GM04503 (cell line): ENCODE measurements at regions not wholly inside any gene's neighbourhood (a gene's known extent, or its start where the extent isn't known, plus 50 kb on each side); places are given as distances from the start of the nearest gene placed in this dataset.
"Not testable (repeated sequence)": the region's sequence is repeated elsewhere in the genome, so short reads cannot be mapped to it uniquely, and the experiment has no call there.

ENCODE experiments used
- DNase-seq: peaks from one replicate; pipeline ENCODE4 v3.0.0-alpha.2; 2012; ENCODE audit warnings: low read depth

GRCh38 chr14:25699981-25700380, 650.0 kb upstream of the STXBP6 start:
- DNase-seq, result no peak

- DNase-seq, result no peak
These were observed 648.2 kb upstream of the STXBP6 start for GRCh38 chr14:25698111-25698510.

GRCh38 chr14:25696176-25696575, 646.2 kb upstream of the STXBP6 start:
- no peak for DNase-seq

GRCh38 chr14:25685004-25685403, 635.1 kb upstream of the STXBP6 start:
- no peak for DNase-seq

- no peak for DNase-seq
These were observed 631.0 kb upstream of the STXBP6 start for GRCh38 chr14:25680934-25681333.

GRCh38 chr14:25680511-25680910, 630.6 kb upstream of the STXBP6 start:
- DNase-seq, result not testable (repeated sequence)

- DNase-seq, result no peak
These were observed 627.2 kb upstream of the STXBP6 start for GRCh38 chr14:25677111-25677510.

- no peak for DNase-seq
These were observed 617.4 kb upstream of the STXBP6 start for GRCh38 chr14:25667387-25667786.

GRCh38 chr14:25666877-25667276, 616.9 kb upstream of the STXBP6 start:
- DNase-seq, result no peak

- DNase-seq, result no peak
These were observed 609.0 kb upstream of the STXBP6 start for GRCh38 chr14:25658988-25659387.

- no peak for DNase-seq
These were observed 580.5 kb upstream of the STXBP6 start for GRCh38 chr14:25630447-25630846.

- DNase-seq, result no peak
These were observed 579.0 kb upstream of the STXBP6 start for GRCh38 chr14:25628978-25629377.

- no peak for DNase-seq
These were observed 578.4 kb upstream of the STXBP6 start for GRCh38 chr14:25628390-25628789.

- no peak for DNase-seq
These were observed 577.0 kb upstream of the STXBP6 start for GRCh38 chr14:25626986-25627385.

GRCh38 chr14:25622763-25623162, 572.8 kb upstream of the STXBP6 start:
- no peak for DNase-seq

GRCh38 chr14:25620515-25620914, 570.6 kb upstream of the STXBP6 start:
- DNase-seq, result no peak

GRCh38 chr14:25615174-25615573, 565.2 kb upstream of the STXBP6 start:
- no peak for DNase-seq

GRCh38 chr14:25607192-25607591, 557.2 kb upstream of the STXBP6 start:
- no peak for DNase-seq

GRCh38 chr14:25602106-25602505, 552.2 kb upstream of the STXBP6 start:
- DNase-seq, result no peak

- no peak for DNase-seq
These were observed 538.8 kb upstream of the STXBP6 start for GRCh38 chr14:25588751-25589150.

GRCh38 chr14:25574628-25575325, 524.8 kb upstream of the STXBP6 start:
- DNase-seq, result no peak

- DNase-seq, result no peak
These were observed 520.5 kb upstream of the STXBP6 start for GRCh38 chr14:25570483-25570882.

GRCh38 chr14:25557466-25557865, 507.5 kb upstream of the STXBP6 start:
- DNase-seq, result no peak

- DNase-seq, result no peak
These were observed 502.9 kb upstream of the STXBP6 start for GRCh38 chr14:25552826-25553225.
